ENCODE measurements at regions not wholly inside any gene's neighbourhood (a gene's known extent, or its start where the extent isn't known, plus 50 kb on each side); places are given as distances from the start of the nearest gene placed in this dataset.
"Not testable (repeated sequence)": the region's sequence is repeated elsewhere in the genome, so short reads cannot be mapped to it uniquely, and the experiment has no call there.

- no peak for DNase-seq
These were observed 95.1 kb downstream of the ASB1 start for GRCh38 chr2:238521870-238522269.

DNA sequence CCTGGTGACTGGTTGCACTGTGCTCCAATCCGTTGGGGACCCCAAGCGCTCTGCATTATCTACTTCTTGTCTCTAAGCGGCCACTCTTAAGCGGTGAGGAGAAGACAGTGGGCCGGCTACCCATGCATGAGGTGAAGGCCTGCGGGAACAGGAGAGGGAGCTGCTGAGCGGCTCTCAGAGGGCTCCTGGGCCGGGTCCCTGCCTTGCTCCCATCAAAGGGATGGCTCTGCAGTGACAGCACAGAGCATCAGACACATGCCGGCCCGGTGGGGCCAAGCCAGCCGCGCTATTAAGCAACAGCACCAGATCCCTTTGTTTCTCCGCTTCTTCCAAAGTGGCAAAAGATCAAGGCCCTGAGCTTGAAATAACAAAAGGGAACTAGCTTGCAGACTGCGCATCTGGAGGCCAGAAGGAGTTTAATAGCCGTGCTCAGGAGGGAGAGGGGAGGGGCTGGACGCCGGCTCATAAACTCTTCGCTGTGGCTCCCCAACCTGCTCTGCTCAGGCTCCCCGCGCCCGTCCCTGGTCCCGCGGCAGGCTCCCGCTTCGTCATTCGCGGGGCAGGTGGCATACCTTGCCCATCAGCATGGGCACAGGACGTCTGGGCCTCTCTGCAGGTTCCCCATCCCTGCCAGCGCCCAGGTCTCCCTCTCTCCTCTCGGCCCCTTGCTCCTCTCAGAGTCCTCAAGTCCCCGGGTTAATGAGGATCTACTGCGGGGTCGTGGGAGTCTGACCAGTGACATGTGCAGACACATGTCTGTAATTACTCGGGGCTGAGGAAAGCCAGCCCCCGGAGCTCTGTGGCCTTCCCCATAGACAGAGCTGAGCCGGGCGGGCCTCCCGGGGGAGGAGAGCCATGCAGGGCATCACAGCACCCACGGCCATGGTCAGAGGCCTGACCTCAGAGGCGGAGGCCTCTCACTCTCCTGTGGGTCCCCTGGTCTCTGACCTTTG is 96.7 kb downstream of the ASB1 start:
- peak in 1 of 2 experiments; percentile 49 for DNase-seq

DNA sequence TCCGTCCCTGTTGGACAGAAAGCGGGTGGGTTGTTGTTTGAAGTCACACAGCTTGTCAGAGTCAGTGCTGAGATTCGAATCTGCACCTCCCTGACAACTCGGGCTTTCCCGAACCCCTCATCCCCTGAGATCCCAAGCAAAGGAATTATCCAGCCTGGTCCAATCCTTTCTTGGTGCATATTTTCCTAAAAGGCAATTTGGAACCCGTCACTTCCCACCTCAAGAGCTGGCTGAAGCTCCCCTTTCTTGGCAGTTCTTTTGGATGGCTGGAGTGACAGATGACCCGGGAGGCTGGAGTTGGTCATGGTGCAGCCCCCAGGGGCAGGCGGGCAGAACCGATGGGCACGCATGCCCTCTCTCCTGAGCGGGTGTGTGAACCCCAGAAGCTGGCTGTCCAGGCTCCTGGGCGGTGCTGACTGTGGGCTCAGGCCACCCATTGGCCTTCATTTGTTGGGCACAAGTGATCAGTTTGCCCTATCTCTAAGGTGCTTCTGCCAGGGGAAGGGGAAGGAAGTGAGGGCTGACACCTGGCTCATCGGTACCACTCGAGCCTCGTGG is 97.8 kb downstream of the ASB1 start:
- DNase-seq: no peak

DNA sequence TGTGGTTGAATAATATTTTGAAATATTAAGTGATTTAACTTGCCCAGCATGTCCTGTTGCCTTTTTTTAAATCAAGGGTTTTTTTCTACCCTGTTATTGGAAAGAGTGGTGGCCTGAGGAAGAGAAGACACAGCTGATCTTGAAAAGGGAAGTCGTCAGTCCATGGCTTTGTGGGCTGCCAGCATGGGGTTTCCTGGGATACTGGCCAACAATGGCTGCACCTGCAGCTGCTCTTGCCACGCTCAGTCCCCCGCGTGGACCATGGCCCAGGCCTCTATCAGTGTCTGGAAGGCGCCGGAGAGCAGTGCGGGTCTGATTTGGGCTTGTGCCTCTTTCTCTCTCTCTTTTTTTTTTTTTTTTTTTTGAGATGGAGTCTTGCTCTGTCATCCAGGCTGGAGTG is 99.3 kb downstream of the ASB1 start:
- DNase-seq: no peak

DNA sequence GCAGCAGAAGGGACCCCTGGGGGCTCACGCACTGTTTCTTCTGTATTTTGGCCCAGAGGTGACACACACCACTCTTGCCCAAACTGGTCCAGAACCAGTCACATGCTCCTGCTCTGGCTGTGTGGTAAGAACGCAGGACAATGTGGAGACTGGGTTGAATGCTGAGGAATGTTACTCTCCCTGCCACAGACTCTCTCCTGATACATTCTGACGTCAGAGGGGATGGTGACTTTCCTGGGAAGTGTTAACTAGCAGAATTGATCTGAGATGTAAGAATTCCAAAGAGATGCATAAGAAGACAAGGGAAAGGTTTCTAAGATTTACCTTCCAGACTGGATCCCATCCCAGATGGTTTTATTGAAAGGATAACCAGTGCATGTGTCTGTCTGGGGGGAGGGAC is 100.8 kb downstream of the ASB1 start:
- no peak for DNase-seq

DNA sequence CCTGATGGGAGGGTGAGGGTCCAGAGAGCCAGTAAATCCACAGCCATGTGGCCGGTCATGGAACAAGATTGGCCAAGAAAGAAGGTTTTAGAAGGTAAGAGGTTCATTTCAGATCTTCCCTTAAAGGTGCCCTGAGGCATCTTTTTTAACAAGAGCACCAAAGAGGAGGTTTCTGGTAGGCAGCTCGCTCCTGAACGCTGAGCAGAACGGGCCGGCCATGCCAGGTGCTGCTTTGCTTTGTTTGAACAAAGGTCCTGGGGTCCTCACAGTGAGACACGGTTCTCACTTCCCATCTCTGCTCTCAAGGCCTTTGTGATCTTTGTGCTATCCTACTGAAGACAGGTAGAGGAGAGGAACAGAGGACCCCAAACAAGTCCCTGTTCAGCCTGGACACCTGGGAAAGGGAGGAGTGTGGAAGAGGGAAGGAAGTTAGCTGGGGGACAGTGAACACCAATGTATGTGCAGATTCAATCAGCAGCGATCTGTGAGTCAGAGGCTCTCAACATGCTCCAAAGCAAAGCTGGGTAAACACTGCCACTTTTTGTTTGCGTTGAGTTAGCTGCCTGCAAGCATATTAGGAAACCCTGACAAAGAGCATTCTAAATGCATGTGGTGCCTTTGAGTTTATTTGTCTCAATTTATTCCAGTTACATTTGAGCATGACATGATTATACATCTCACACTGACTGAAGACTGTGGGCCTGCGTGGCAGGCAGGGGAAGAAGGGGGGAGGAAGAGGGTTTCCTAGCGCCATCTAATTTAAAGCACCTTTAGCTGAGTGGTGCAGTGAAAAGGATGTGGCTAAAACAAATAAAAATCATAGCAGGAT is 102.4 kb downstream of the ASB1 start:
- peak in 1 of 2 experiments; percentile 13 for DNase-seq

- DNase-seq: not testable (repeated sequence)
These were observed 104.4 kb downstream of the ASB1 start for GRCh38 chr2:238531017-238531645.

- not testable (repeated sequence) for DNase-seq
These were observed 117.0 kb downstream of the ASB1 start for GRCh38 chr2:238543732-238544131.

DNA sequence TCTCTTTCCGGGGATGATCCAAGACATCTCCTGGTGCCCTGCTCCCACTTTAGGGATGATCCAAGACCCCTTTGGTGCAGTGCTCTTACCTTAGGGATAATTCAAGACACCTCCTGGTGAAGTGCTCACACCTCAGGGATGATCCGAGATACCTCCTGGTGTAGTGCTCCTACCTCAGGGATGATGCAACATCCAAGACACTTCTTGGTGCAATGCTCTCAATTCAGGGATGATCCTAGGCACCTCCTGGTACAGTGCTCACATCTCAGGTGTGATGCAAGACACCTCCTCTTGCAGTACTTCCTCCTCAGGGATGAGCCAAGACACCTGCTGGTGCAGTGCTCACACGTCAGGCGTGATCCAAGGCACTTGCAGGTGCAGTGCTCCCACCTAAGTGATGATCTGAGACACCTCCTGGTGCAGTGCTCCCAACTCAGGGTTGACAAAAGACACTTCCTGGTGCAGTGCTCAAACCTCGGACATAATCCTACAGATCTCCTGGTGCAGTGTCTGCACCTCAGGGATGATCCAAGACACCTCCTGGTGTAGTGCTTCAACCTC is 122.3 kb downstream of the ASB1 start:
- DNase-seq: no peak

DNA sequence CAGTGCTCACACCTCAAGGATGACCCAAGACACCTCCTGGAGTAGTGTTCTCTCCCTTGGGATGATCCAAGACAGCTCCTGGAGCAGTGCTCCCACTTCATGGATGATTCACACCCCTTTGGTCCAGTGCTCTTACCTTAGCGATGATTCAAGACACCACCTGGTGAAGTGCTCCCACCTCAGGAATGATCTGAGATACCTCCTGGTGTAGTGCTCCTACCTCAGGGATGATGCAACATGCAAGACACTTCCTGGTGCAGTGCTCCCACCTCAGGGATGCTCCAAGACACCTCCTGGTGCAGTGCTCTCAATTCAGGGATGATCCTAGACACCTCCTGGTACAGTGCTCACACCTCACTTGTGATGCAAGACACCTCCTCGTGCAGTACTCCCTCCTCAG is 123.1 kb downstream of the ASB1 start:
- no peak for DNase-seq

DNA sequence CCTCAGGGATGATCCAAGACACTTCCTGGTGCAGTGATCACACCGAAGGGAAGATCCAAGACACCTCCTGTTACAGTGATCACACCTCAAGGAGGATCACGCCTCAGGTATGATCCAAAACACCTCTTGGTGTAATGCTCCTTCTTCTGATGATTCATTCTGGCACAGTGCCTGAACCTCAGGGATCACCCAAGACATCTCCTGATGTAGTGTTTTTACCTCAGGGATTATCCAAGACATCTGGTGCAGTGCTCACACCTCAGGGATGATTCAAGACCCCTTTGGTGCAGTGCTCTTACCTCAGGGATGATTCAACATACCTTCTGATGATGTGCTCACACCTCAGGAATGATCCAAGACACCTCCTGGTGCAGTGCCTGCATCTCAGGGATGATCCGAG is 124.4 kb downstream of the ASB1 start:
- DNase-seq: no peak

DNA sequence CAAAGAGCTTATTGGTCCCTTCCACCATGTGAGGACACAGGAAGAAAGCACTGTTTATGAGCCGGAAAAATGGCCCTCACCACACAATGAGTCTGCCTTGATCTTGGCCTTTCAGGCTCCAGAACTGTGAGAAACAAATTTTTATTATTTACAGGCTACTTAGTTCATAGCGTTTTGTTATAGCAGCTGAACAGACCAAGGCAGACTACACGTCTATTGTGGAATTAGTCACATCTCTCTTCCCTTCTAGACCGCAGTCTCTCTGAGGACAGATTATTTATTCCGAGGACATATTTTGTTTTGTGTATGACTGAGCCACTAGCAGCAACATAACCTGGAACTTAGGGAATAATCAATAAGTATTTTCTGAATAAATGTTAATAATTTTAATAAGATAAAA is 125.5 kb downstream of the ASB1 start:
- no peak for DNase-seq

DNA sequence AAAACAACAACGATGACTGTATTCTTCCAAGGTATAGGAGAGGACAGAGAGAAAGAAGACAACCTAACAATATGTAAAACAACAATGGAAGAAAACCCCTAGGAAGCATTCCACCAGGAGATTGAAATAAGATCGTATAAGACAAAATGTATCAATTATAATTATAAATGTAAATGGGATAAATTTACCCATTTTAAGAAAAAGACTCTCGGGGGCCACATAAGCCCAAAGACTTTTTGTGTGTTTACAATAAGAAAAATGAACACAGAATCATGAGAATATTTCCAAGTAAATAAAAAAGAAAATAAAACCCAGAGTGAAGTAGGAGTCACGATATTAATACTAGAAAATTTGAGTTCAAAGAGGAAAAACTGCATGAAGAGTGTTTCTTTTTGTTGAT is 126.4 kb downstream of the ASB1 start:
- no peak for DNase-seq

- DNase-seq: no peak
These were observed 128.0 kb downstream of the ASB1 start for GRCh38 chr2:238554468-238555315.

DNA sequence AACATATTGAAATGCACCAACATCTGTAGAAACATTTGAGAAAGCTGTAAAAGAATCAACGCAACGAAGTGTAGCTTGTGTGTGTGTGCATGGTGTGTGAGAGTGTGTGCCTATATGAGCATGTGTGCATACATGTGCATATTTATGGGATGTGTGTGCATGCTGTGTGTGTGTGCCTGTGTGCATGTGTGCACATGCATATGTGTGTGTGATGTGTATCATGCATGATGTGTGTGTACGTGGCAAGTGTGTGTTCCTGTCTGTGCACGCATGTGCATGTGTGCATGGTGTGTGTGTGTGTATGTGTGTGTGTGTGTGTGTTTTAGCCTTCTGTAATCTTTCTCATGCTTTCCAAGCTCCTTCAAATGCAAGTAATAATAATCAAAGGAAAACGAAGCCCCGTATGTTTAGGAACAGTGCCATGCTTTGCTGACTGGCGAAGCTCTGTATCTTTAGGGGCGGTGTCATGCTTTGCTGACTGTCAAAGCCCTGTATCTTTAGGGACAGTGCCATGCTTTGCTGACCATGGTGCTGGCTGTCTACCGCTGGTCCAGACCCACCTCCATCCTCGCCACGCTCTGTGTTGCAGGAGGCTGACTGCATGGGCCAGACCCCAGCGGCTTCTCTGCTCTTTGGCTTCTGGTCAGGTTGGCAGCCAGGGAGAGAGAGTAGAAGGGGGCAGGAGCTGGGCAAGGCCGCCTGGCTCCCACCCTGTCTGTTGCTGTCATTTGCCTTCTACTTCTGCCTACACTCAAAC is 129.2 kb downstream of the ASB1 start:
- no peak for DNase-seq

DNA sequence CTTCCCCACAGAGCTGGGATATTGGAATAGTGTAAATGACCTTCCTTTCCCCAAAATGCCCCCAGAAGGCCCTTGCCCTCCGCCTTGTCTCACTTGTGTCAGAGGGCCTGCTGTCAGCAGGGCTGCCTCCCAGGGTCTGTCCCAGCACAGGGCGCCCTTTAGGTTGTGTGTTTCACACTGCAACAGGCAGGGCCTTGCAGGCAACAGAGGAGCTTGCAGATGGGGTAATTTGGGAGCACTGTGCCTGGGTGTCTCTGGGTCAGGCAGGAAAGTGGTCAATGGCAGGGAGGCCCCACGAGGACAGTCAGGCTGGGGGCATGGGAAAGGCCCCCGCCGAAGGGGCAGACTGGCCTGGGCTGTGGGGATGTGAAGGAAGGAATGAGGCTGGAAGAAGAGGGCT is 130.7 kb downstream of the ASB1 start:
- no peak for DNase-seq

- no peak for DNase-seq
These were observed 131.2 kb downstream of the ASB1 start for GRCh38 chr2:238557936-238558335.

- no peak for DNase-seq
These were observed 131.9 kb downstream of the ASB1 start for GRCh38 chr2:238558456-238559099.

- no peak for DNase-seq
These were observed 133.5 kb downstream of the ASB1 start for GRCh38 chr2:238560234-238560633.

DNA sequence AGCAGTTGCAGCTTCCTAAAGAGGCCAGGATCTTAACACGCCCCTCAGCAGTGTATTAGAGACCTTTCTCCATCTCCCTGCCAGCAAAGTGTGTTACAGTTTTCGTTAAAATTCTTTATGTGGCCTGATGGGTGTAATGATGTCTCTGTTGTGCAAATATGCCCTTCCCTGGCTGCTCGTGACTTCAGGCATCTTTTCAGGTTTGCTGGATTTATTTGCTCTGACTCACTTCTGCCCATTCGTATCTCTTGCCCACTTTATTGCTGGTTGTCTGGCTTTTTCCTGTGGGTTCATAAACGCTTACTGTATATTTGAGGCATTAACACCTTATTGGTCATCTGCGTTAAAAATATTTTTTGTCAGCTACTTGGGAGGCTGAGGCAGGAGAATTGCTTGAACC is 134.5 kb downstream of the ASB1 start:
- no peak for DNase-seq

Measured in NCI-H526 (cell line).